HEK293 (cell line): ENCODE measurements at regions not wholly inside any gene's neighbourhood (a gene's known extent, or its start where the extent isn't known, plus 50 kb on each side); places are given as distances from the start of the nearest gene placed in this dataset.

Source experiments
- CTCF ChIA-PET: fragments of 350-600 bp; formaldehyde crosslinking; extraction: SDS; loops from one replicate; lab custom pipeline; 2021; ENCODE audit warnings: antibody characterized with exemption; lab: Yijun Ruan, JAX
- POLR2A ChIA-PET: fragments of 300-600 bp; formaldehyde crosslinking; extraction: SDS; loops from one replicate; lab custom pipeline; 2020; ENCODE audit warnings: antibody characterized with exemption, inconsistent platforms; lab: Yijun Ruan, JAX
- H3K27ac ChIP-seq: fragments of 200-500 bp; sonication (Bioruptor generic); 2 replicates; pipeline ENCODE4 v1.5.1; 2014; ENCODE audit warnings: low read depth, low read length, control low read depth, inconsistent platforms; ENCODE audit errors: extremely low read depth
- H3K36me3 ChIP-seq, 2 experiments: fragments of 200-500 bp in 1 of 2; sonication (Bioruptor generic) in 1 of 2; 1 replicate in 1 of 2; 2 replicates in 1 of 2; pipeline ENCODE4 v1.5.1; 2014 to 2017; ENCODE audit warnings: inconsistent platforms in 2 of 2, low read length in 2 of 2; ENCODE audit not compliant: control insufficient read depth in 2 of 2, insufficient read depth in 1 of 2
- H3K4me1 ChIP-seq: fragments of 200-500 bp; sonication (Bioruptor generic); 2 replicates; pipeline ENCODE4 v1.5.1; 2014; ENCODE audit warnings: mild to moderate bottlenecking, low read length, inconsistent platforms; ENCODE audit not compliant: control insufficient read depth, insufficient read depth
- H3K4me3 ChIP-seq: 2 replicates; pipeline ENCODE4 v1.5.1; 2011; ENCODE audit warnings: low read depth, mild to moderate bottlenecking, control low read depth, low read length, moderate library complexity
- H3K9me3 ChIP-seq: fragments of 200-500 bp; sonication (Bioruptor generic); 2 replicates; pipeline ENCODE4 v1.5.1; 2014; ENCODE audit warnings: low read depth, low read length, inconsistent platforms; ENCODE audit not compliant: control insufficient read depth, insufficient read depth
- GLI4 ChIP-seq: fragments of 450-650 bp; formaldehyde crosslinking; IDR thresholded peaks from 2 replicates; pipeline ENCODE4 v1.5.1; 2016; ENCODE audit warnings: missing biosample characterization, missing genetic modification characterization
- INSM2 ChIP-seq: fragments of 450-650 bp; formaldehyde crosslinking; IDR thresholded peaks from 2 replicates; pipeline ENCODE4 v1.5.1; 2016; ENCODE audit warnings: missing biosample characterization, missing genetic modification characterization
- KLF10 ChIP-seq: fragments of 450-650 bp; IDR thresholded peaks from 2 replicates; pipeline ENCODE4 v1.5.1; 2018; ENCODE audit warnings: missing biosample characterization, mild to moderate bottlenecking, missing genetic modification characterization
- MEIS1 ChIP-seq: sonication (generic); formaldehyde crosslinking; IDR thresholded peaks from 2 replicates; pipeline ENCODE4 v1.8.1; 2022; ENCODE audit warnings: missing genetic modification reagents, mild to moderate bottlenecking, borderline replicate concordance
- PRDM1 ChIP-seq: fragments of 450-650 bp; formaldehyde crosslinking; IDR thresholded peaks from 2 replicates; pipeline ENCODE4; 2016; ENCODE audit warnings: missing biosample characterization, missing genetic modification characterization
- PRDM10 ChIP-seq: fragments of 450-650 bp; formaldehyde crosslinking; IDR thresholded peaks from 2 replicates; pipeline ENCODE4 v1.5.1; 2016; ENCODE audit warnings: missing biosample characterization, missing genetic modification characterization
- SCRT1 ChIP-seq: fragments of 450-650 bp; formaldehyde crosslinking; IDR thresholded peaks from 2 replicates; pipeline ENCODE4 v1.5.1; 2016; ENCODE audit warnings: missing biosample characterization, missing genetic modification characterization, borderline replicate concordance
- WT1 ChIP-seq: fragments of 450-650 bp; formaldehyde crosslinking; IDR thresholded peaks from 2 replicates; pipeline ENCODE4 v1.5.1; 2016; ENCODE audit warnings: missing biosample characterization, missing genetic modification characterization
- ZFP37 ChIP-seq: fragments of 450-650 bp; formaldehyde crosslinking; IDR thresholded peaks from 2 replicates; pipeline ENCODE4 v1.5.1; 2016; ENCODE audit warnings: missing biosample characterization, missing genetic modification characterization
- ZNF138 ChIP-seq: fragments of 450-650 bp; formaldehyde crosslinking; IDR thresholded peaks from 2 replicates; pipeline ENCODE4 v1.5.1; 2016; ENCODE audit warnings: missing biosample characterization, missing genetic modification characterization, borderline replicate concordance
- ZNF157 ChIP-seq: fragments of 450-650 bp; formaldehyde crosslinking; IDR thresholded peaks from 2 replicates; pipeline ENCODE4 v1.5.1; 2016; ENCODE audit warnings: missing biosample characterization, missing genetic modification characterization
- ZNF202 ChIP-seq: fragments of 450-650 bp; formaldehyde crosslinking; IDR thresholded peaks from 2 replicates; pipeline ENCODE4 v1.5.1; 2016; ENCODE audit warnings: missing biosample characterization, missing genetic modification characterization, borderline replicate concordance
- ZNF24 ChIP-seq: fragments of 450-650 bp; formaldehyde crosslinking; IDR thresholded peaks from 2 replicates; pipeline ENCODE4 v1.5.1; 2016; ENCODE audit warnings: missing biosample characterization, missing genetic modification characterization
- ZNF274 ChIP-seq, 2 experiments: fragments of 200-500 bp in 1 of 2; fragments of 450-650 bp in 1 of 2; sonication (Bioruptor generic) in 1 of 2; formaldehyde crosslinking in 1 of 2; IDR thresholded peaks; 2 replicates each; pipeline versions ENCODE4 v1.5.1 to v1.6.1; 2014 to 2016; ENCODE audit warnings: borderline replicate concordance in 1 of 2, inconsistent platforms in 1 of 2, low read length in 1 of 2, missing biosample characterization in 1 of 2, missing genetic modification characterization in 1 of 2
- ZNF514 ChIP-seq: fragments of 450-650 bp; formaldehyde crosslinking; IDR thresholded peaks from 2 replicates; pipeline ENCODE4 v1.5.1; 2016; ENCODE audit warnings: missing biosample characterization, missing genetic modification characterization
- ZNF544 ChIP-seq: fragments of 450-650 bp; formaldehyde crosslinking; IDR thresholded peaks from 2 replicates; pipeline ENCODE4 v1.5.0; 2017; ENCODE audit warnings: missing biosample characterization, missing genetic modification characterization
- ZNF585B ChIP-seq: fragments of 450-650 bp; formaldehyde crosslinking; IDR thresholded peaks from 2 replicates; pipeline ENCODE4 v1.5.1; 2016; ENCODE audit warnings: missing biosample characterization, missing genetic modification characterization
- ZNF701 ChIP-seq: fragments of 450-650 bp; formaldehyde crosslinking; IDR thresholded peaks from 2 replicates; pipeline ENCODE4 v1.5.1; 2016; ENCODE audit warnings: missing biosample characterization, missing genetic modification characterization
- ZNF747 ChIP-seq: fragments of 450-650 bp; formaldehyde crosslinking; IDR thresholded peaks from 2 replicates; pipeline ENCODE4 v1.5.1; 2016; ENCODE audit warnings: missing biosample characterization, missing genetic modification characterization
- TF ChIP-seq, protein P1 (sequence below): fragments of 450-650 bp; formaldehyde crosslinking; IDR thresholded peaks from 2 replicates; pipeline ENCODE4 v1.5.1; 2016; ENCODE audit warnings: missing biosample characterization, missing genetic modification characterization
- TF ChIP-seq, protein P2 (sequence below): fragments of 450-650 bp; formaldehyde crosslinking; IDR thresholded peaks from 2 replicates; pipeline ENCODE4 v1.5.1; 2016; ENCODE audit warnings: missing biosample characterization, missing genetic modification characterization

GRCh38 chr6:144746902-144747469 is 461.9 kb downstream of the UTRN start (continued):
- TF ChIP-seq INSM2 (no peak), ZNF701 (tag by site-specific recombination) (no peak), ZNF585B (tag by site-specific recombination) (no peak), ZNF138 (tag by site-specific recombination) (no peak)
- TF ChIP-seq, protein P1, sequence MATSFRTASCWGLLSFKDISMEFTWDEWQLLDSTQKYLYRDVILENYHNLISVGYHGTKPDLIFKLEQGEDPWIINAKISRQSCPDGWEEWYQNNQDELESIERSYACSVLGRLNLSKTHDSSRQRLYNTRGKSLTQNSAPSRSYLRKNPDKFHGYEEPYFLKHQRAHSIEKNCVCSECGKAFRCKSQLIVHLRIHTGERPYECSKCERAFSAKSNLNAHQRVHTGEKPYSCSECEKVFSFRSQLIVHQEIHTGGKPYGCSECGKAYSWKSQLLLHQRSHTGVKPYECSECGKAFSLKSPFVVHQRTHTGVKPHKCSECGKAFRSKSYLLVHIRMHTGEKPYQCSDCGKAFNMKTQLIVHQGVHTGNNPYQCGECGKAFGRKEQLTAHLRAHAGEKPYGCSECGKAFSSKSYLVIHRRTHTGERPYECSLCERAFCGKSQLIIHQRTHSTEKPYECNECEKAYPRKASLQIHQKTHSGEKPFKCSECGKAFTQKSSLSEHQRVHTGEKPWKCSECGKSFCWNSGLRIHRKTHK (tag by site-specific recombination): no peak

DNA sequence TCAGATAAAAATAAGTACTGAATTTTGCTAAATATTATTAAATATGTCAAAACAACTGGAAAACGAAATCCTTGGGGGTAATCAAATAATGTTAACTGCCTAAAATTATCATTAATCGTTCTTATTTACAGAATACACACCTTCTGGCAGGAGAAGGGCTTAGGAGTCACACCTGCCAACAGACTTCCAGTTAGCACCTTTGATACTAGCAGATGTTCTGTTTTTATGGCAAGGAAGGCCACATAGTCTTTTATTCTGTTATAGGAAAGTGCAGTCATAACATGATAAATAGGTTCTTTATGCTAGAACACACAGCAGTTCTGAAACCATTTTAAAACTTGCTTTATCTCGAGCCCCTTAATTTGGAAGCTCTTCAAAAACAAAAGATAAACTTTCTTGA is 464.1 kb downstream of the UTRN start:
- Histone ChIP-seq H3K27ac (no peak overlapping the region), H3K36me3 (peaks cover 0 to 3% of the 10 kb centered on the region in 2 experiments; a peak in 1 of 3 replicates), H3K4me3 (no peak overlapping the region), H3K4me1 (peaks cover 15% of the 10 kb centered on the region)
- POLR2A ChIA-PET: no interaction called here
- TF ChIP-seq ZNF24 (tag by site-specific recombination): no peak
- TF ChIP-seq ZNF202 (tag by site-specific recombination): no peak
- TF ChIP-seq MEIS1 (CRISPR knock-in tag): no peak
- TF ChIP-seq, all 188 proteins: peak for 0
- no peaks in the 10 kb centered on the region for H3K9me3 ChIP-seq
- CTCF ChIA-PET: no interaction called here

DNA sequence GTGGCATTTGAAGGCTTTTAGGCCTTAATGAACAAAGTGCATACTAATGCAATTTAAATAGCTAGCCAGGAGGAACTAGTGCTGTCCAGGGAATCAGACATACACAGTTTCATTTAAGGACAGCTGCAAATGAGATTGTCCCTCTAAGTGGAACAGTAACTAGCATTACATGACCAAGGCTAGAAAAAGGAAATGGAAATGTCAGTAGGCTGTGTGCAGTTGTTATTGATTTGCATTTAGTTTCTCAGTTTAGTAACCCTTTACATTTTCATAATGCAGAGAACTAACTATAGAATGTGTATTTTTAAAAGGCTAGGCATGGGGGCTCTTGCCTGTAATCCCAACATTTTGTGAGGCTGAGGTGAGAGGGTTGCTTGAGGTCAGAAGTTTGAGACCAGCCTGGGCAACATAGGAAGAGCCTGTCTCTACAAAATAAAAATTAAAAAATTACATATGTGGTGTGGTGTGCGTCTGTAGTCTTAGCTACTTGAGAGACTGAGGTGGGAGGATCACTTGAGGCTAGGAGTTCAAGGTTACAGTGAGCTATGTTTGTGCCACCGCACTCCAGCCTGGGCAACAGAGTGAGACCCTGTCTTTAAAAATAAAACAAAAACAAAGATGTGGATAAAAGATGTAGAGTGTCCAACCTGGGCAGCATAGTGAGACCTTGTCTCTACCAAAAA is 468.0 kb downstream of the UTRN start:
- Histone ChIP-seq H3K9me3 (no peaks in the 10 kb centered on the region), H3K4me1 (peaks cover 7% of the 10 kb centered on the region; the same call in 1 of the 2 replicates), H3K36me3 (peaks cover 0 to 3% of the 10 kb centered on the region in 2 experiments; a peak in 1 of 3 replicates), H3K27ac (no peak overlapping the region), H3K4me3 (no peak overlapping the region)
- ChIA-PET CTCF (no interaction called here), POLR2A (no interaction called here)
- no peak for TF ChIP-seq PRDM10 (tag by site-specific recombination)
- TF ChIP-seq ZNF514 (tag by site-specific recombination): no peak
- TF ChIP-seq ZNF544 (tag by site-specific recombination): no peak
- no peak for TF ChIP-seq ZFP37 (tag by site-specific recombination)
- no peak for TF ChIP-seq PRDM1
- no peak for TF ChIP-seq KLF10 (tag by site-specific recombination)
- no peak for TF ChIP-seq SCRT1
- TF ChIP-seq ZNF157 (tag by site-specific recombination): no peak
- TF ChIP-seq ZNF747 (tag by site-specific recombination): no peak
- TF ChIP-seq INSM2: no peak
- no peak for TF ChIP-seq GLI4 (tag by site-specific recombination)
- no peak for TF ChIP-seq WT1 (tag by site-specific recombination)
- TF ChIP-seq ZNF274 (IDR thresholded peaks at IDR 0.05; ENCODE audit: low read length): no peak
- no peak for TF ChIP-seq ZNF274 (tag by site-specific recombination; IDR thresholded peaks at IDR 0.05; ENCODE audit: borderline replicate concordance)
- TF ChIP-seq, protein P2, sequence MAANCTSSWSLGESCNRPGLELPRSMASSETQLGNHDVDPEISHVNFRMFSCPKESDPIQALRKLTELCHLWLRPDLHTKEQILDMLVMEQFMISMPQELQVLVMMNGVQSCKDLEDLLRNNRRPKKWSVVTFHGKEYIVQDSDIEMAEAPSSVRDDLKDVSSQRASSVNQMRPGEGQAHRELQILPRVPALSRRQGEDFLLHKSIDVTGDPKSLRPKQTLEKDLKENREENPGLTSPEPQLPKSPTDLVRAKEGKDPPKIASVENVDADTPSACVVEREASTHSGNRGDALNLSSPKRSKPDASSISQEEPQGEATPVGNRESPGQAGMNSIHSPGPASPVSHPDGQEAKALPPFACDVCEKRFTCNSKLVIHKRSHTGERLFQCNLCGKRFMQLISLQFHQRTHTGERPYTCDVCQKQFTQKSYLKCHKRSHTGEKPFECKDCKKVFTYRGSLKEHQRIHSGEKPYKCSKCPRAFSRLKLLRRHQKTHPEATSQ (tag by site-specific recombination): no peak
